HG03045 (cell line): ENCODE measurements at regions not wholly inside any gene's neighbourhood (a gene's known extent, or its start where the extent isn't known, plus 50 kb on each side); places are given as distances from the start of the nearest gene placed in this dataset.
"Not testable (repeated sequence)": the region's sequence is repeated elsewhere in the genome, so short reads cannot be mapped to it uniquely, and the experiment has no call there.

Experiments used
- ATAC-seq: cut with Tn5 transposase; IDR thresholded peaks from one replicate; pipeline ENCODE4 v1.9.1; 2021; ENCODE audit warnings: mild to moderate bottlenecking, moderate library complexity; ENCODE audit not compliant: unreplicated experiment

DNA sequence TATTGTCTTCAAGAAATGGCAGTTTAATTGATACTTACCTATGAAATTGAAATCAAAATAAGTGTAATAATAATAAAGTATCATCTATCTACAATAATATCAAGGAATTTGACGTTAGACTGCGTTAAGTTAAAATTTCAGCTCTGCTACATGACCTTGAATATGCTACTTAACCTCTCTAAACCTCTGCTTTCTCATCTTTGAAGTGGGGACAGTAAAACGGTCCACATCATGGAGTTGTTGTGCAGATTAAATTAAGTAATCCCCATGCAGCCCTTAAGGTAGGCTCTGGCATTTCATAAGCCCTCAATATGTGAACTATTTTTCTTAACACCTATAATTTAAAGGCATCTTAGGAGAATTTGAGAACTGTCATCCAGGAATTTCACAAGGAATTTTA is 252.4 kb upstream of the PHF14 start:
- no peak for ATAC-seq

DNA sequence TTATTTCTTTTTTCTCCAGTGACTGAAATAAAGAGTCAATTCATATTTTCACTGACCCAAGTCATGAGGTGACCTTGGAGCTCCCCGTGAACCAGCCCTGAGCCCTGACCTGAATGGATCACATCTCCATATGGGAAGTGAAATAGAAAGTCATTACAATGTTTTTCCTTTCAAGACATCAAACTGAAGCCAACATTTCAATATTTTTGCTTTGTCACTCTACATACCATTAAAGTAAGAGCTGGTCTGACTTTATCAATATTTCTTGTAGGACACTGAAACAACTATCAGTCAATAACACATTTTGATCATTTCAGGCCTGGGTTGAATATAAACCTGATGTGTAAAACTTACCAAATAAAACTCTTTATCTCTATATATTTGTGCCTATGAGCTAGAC is 249.8 kb upstream of the PHF14 start:
- no peak for ATAC-seq

DNA sequence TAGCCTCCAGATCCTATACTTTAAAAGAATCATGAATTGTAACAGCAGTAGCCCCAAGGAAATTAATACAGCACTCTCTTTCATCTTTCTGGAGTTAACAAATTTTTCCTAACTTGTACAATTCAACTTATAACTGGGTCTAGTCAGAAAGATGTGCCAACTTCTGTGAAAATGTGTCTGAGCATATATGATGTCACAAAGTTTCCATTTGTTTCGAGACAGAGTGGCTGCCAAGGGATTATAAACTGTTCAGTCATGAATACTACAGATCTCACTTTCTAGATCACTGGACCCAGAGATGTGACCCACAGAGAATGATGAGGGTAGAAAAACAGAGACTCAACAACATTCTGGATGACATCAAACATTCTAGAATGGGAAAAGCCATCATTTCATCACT is 249.2 kb upstream of the PHF14 start:
- no peak for ATAC-seq

DNA sequence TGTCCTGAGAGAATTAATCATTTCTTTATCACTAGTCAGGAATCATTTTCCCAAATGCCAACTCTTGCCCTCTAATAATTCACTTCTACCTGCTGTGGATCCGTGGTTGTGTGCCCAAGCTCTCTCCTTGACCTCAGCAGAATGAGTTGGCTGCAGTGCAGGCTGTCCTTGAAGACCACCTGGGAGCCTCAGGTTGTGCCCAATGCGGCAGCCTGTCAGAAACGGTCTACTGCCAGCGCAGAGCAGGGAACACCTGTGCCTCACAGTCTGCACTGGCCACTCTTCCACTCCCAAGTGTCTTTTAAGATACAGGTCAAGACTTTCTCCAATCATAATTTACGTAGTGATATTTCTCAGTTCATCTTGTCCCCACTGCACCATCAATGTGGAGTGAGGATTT is 246.0 kb upstream of the PHF14 start:
- no peak for ATAC-seq

DNA sequence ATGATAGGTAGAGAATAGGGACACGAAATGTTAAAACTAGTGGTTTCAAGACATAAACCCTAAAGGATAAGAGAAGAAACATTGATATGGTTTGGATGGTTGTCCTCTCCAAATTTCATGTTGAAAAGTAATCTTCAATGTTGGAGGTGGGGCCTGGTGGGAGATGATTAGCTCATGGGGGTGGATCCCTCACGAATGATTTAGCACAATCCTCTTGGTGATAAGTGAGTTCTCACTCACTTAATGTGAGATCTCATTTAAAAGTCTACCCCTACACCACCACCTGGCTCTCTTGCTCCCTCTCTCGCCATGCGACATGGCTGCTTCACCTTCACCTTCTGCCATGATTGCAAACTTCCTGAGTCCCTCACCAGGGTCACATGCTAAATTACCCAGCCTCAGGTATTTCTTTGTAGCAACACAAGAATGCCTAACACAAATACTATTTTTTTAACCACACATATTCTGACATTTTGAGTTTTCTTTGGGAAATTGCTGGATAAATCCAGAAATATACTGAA is 242.4 kb upstream of the PHF14 start:
- ATAC-seq, result no peak

DNA sequence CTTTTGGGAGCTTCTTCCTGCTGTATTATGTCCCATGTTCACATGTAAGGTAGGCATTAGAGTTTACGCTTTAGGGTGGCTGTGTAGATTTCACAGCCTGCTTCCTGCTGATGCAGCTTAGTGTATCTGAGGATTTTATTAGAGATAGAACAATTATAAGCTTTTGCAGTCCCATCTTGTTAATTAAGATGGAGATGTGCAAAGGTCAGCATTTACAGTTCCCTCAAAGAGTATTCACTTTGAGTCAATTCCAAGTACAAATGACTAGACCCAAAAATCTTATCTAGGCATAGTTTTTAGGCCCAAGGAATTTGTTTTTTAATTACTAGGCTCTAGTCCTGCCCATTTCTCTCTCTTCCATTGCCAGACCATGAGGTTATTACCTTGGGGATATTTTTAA is 239.9 kb upstream of the PHF14 start:
- no peak for ATAC-seq

DNA sequence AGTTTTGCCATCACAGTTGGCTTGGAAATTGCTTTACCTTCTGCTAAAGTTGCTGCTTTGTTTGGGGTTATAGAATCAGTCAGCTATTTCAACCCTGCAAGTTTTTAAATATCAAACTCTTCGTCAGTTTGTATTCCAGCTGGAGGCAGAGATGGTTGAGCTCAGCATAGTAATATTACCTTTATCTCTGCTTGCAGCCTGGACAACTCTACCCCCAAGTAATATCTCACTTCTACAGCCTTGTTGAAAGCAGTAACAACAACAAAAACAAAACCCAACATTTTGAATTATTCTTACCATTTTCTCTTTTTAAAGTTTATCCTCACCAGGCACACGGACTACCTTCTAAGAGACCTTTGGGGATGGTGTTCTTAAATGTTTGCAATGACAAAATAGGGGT is 239.1 kb upstream of the PHF14 start:
- no peak for ATAC-seq

DNA sequence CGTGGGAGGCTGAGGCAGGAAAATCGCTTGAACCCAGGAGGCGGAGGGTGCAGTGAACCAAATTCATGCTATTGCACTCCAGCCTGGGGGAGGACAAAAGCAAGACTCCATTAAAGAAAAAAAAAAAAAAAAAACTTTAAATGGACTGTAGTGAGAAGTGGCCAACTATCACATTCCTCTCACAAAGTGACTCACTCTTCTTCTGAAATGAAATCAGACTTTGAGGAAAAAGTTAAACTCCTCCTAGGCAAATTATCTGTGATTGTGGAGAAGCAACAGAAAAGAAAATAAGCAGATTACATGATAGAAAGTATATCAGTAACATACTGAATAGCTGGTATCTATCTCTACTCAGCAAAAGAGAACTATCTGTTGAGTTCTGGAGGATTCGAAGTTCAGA is 234.3 kb upstream of the PHF14 start:
- no peak for ATAC-seq

DNA sequence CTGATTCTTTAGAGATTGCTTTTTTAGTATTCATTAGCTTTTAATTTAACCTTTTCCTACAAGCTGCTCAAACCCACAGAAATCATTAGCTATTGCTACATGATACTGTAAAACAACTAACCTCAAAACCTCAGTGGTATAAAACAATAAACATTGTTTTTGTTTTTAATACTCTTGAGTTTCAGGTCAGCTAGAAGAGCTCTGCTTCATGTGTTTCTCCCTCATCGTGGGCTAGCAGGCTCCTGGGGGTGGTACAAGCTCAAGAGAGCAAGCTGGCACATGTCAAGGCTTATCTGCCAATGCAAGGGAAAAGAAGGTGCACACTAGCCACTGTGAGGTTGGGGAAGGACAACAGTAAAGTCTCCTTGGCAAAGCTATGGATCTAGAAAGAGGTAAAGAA is 232.9 kb upstream of the PHF14 start:
- ATAC-seq, result no peak

DNA sequence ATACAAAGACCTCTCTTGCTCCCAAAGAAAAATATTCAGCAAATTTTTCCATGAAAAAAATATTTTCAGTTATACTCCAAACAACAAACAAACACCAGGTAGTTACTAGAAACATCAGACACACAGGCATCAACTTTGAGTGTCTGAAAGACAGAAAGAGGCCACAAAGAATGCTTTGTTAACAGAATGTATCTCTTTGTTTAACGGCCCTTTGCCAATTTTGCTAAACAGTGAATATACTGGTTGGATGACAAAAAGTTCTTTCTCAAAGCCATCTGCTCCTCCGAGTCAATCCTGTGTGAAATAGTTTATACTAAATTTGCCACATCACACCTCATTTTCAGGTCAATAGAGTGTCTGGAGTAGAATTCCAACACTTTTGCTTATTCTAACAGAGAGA is 216.7 kb upstream of the PHF14 start:
- ATAC-seq, result no peak

DNA sequence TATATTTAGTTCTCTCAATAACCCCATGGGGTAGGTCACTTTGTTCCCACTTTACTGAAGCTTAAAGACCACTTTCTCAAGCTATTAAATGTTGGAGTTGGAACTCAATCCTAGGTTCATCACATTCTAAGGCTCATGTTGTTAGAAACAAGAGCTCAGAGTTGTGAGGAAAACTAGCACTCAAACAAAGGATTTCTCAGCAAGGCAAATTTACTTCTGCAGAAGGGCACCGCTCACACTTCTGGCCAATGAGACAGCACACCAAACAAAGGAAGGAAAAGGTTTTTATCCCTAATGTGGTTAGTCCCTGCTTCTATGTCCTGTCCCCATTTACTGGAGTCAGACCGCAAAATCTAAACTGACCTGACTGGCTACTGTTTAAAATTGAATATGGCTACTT is 214.6 kb upstream of the PHF14 start:
- ATAC-seq, result no peak

DNA sequence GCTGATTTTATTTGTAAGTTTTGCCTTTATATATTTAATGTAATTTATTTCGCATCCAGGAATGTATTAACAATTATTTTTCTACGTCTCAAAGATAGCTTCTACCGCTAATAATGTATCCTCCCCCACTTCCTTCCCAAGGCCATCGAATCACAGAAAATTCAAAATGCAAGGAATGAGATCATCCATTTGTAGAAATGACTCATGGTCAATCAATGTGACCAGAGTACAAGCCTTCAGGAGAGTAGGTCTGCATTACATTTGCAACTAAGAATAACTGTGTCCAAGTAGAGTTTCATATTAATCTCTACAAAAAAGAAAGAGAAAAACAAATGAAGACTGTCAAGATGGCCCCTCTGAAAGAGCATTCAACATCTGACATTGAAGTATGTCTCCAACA is 205.9 kb upstream of the PHF14 start:
- no peak for ATAC-seq

DNA sequence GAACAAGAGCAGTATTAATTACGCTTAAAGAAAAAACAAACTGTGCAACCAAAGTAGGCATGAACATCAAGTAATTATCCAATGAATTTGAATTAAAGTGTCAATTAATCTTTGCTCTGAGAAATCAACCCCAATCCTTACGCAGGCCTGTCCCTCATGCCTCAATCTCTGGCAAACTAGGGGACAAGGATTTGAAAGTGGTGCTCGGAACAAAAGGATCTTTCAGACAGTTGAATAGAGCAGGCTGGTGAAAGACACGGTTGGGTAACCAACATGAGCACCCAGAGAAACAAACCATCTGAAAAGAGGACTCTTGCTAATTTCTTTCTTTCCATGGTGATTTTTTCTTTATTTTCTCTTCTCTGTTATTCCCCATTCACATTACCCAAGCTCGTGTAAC is 203.5 kb upstream of the PHF14 start:
- ATAC-seq, result no peak

DNA sequence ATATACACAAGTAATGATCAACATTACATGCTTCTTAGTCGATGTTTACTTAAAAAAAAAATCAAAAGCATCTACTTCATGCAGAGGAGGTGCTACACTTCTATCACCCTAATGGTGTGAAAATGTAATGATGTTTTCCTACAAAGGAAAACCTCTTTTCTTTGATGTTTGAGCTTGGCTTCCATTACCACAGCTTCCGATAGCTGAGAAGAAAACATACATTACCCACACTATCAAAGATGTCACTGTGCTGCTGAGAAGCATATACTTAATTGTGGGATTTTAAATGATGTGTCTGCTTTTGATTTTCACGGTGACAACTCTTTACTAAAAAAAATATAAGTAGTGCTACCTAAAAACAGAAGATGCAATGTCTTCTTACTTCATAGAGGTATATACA is 200.2 kb upstream of the PHF14 start:
- ATAC-seq, result no peak

DNA sequence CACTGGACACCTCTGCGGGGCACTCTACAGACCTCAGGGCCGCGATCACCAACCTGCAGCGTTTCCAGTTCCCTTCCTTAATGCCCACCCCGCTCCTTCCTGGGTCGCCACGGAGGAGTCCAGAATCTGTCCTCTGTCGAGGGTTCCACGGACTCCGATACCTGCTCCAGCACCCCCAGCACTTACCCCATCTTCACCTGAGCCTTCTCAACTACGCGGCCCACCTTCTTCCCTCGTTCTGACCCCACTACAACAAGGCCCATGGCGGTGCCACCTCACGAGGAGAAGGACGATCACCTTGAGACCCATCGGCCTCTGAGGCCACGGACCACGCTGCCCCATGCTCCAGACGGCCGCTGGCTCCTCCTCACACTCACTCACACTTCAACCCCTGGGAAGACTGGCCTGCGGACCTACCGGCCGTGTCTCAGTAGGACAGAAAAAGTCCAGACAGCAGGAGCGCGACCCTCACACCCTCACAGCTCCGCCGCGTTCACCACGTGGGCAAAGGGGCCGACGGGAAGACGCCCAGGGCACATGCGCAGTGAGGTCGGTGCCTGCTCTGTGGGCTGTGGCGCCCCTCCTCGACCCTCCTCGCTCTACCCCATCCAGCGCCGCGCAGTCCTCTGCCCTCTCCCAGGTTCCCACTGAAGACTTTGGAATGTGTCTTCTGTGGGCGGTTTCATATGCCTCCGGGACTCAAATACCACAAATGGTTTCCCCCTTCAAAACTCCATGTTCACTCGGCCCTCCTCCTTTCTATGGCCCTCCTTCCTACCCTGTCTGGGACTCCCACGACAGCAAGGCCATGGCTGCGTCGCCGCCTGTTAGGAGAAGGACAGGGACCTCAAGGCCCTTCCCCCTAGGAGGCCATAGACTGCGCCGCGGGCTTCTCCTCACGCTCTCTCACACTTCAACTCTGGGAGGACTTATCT is 193.9 kb upstream of the PHF14 start:
- ATAC-seq, result no peak

DNA sequence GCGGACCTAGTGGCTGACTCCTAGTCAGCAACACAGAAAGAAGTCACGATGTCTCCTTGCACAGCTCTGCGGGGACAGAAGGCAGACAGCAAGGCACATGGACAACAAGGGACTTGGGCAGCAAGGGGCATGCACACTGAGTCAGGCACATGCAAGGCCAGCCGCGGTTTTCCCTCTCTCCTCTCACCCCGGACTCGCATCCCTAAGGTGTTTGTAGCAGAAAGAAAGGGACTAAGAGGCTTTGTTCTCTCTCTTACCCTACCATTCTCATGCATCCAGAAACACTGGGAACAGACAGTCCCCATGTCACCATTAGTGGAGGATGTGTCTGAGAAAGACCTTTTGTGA is 193.3 kb upstream of the PHF14 start:
- no peak for ATAC-seq

DNA sequence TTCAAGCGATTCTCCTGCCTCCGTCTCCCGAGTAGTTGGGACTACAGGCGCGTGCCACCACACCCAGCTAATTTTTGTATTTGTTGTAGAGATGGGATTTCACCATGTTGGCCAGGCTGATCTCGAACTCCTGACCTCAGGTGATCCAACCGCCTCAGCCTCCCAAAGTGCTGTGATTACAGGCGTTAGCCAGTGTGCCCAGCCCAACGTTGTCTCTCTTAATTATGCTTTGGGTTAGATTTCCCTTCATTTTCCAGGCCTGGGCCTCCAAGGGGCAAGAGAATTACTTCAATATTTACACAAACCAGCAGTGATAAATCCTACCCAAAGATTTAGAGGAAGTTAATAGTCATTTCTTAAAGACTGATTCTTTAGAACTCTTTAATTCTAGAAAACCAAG is 186.7 kb upstream of the PHF14 start:
- ATAC-seq, result not testable (repeated sequence)

DNA sequence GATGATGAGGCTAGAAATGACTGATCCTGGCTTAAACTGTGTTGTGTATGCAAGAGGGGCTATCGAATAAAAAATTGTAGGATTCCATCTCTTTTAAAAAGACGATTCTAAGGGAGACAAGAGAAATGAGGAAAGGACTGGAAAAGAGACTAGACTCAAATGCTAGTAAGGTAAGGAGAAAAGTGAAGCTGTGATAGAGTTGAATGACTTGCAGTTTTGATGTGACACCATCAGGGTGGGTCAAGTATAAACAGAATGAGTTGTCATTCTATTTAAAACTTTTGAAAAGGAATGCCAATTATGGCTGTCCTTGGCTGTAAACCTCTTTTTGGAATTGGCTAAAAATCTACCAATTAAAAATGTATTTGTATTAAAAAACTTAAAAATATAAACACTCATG is 184.5 kb upstream of the PHF14 start:
- no peak for ATAC-seq

DNA sequence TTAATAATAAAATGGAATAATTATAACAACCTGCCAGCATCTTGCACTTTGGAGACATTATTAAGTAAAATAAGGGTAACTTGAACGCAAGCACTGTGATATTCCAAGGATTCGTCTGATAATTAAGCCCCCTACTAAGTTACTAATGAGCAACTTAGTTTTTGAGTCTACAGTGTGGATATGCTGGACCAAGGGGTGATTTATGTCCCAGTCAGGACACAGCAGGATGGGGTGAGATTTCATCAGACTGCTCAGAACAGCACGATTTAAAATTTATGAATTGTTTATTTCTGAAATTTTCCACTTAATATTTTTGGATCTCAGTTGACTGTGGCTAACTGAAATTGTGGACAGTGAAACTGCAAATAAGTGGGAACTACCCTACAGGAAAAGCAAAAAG is 182.8 kb upstream of the PHF14 start:
- no peak for ATAC-seq

DNA sequence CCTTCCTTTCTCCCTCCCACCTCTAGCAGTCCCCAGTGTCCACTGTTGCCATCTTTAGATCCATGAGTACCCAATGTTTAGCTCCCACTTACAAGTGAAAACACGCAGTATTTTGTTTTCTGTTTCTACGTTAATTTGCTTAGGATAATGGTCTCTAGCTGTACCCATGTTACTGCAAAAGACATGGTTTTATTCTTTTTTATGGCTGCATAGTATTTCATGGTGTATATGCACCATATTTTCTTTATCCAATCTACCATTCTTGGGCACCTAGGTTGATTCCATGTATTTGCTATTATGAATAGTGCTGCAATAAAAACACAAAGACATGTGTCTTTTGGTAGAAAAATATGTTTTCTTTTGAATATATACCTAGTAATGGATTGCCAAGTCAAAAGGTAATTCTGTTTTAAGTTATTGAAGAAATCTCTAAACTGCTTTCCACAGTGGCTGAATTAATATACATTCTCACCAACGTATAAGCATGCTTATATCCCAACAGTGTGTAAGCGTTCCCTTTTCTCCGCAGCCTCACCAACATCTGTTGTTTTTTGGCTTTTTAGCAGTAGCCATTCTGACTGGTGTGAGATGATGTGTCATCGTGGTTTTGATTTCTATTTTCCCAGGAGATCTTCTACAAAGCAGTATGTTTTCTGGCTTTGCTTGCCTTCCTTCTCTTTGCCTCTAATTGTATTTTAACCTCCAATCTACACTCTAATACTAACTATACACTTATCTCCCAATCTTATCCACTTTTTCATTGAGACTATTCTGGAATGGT is 179.5 kb upstream of the PHF14 start:
- ATAC-seq, result no peak

DNA sequence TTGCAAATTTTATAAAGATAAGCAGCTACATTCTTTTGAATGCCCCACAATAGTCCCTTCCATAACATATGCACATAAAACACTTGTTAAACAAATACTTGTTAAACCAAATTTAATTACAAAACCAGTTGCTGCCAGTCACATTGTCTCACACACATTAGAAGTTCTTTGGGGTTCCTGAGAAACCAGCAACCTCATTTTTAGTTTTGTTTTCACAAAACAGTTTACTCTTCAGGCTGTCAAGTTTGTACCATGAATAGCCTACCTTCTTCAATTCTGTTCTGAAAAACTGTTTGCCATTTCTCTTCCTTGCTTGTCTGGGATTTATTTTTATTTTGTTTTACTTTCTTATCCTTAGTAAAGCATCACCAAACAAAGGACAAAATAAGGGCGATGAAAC is 176.5 kb upstream of the PHF14 start:
- no peak for ATAC-seq

DNA sequence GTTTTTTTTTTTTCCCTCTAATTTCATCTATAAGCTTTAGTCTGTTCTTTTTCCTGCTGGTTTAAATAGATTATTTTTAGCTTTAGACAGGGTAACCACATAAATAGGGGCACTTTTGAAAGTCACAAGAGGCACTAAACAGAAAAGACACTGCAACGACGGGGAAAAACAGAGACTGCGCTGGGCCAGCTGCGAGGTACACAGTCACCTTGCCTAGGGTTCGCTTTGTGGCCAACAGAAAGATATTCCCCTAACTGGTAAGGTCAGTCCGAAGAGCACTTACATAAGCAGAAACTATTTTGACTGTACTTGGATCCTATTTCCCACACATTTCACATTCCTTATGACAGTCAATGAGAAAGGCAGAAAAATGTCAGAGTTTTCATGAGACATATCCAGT is 175.6 kb upstream of the PHF14 start:
- ATAC-seq, result no peak
